ENCODE measurements at regions not wholly inside any gene's neighbourhood (a gene's known extent, or its start where the extent isn't known, plus 50 kb on each side); places are given as distances from the start of the nearest gene placed in this dataset.

- H3K27me3 ChIP-seq: no peaks in the 10 kb centered on the region
- no peak overlapping the region for H3K27ac ChIP-seq
- intact Hi-C loops (cut with DNase I): no loop called here
- H3K9me3 ChIP-seq: no peaks in the 10 kb centered on the region
- no peaks in the 10 kb centered on the region for H3K4me1 ChIP-seq
- H3K36me3 ChIP-seq: no peaks in the 10 kb centered on the region
- DNase-seq (ENCODE audit: extremely low spot score in 2 of 2): no peak
- no peak for TF ChIP-seq POLR2AphosphoS5 (IDR thresholded peaks at IDR 0.05; ENCODE audit: insufficient read depth in 1 of 2, low read depth in 1 of 2)
- no peak for TF ChIP-seq POLR2A (IDR thresholded peaks at IDR 0.05)
- no peak for TF ChIP-seq CTCF (IDR thresholded peaks at IDR 0.05)
- H3K4me3 ChIP-seq: no peak overlapping the region
Measured at GRCh38 chr12:92640691-92641090, 62.1 kb upstream of the PLEKHG7 start.

DNA sequence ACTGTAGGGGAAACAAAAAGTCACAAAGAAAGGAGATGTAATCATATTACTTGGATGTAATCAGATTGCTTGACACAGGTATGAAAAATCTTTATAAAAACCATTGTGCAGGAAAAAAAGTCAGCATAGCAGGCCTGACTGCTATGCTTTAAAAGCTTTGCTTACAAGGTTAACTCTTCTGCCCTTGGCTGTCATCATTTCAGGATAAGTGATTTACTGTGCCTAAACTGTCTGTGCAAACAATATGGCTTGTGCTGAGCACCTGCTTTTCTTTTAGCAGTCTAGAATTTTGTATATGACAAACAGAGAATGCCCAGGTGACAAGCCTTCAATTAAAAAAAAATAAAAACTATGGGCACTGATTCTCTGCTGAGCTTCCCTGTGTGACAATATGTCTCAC, 63.8 kb upstream of the PLEKHG7 start:
- Histone ChIP-seq H3K9me3 (no peaks in the 10 kb centered on the region), H3K27me3 (no peaks in the 10 kb centered on the region), H3K27ac (no peak overlapping the region), H3K36me3 (no peaks in the 10 kb centered on the region), H3K4me3 (no peak overlapping the region), H3K4me1 (no peaks in the 10 kb centered on the region)
- DNase-seq (ENCODE audit: extremely low spot score in 2 of 2): no peak
- TF ChIP-seq CTCF (IDR thresholded peaks at IDR 0.05): no peak
- no peak for TF ChIP-seq POLR2A (IDR thresholded peaks at IDR 0.05)
- no peak for TF ChIP-seq POLR2AphosphoS5 (IDR thresholded peaks at IDR 0.05; ENCODE audit: insufficient read depth in 1 of 2, low read depth in 1 of 2)
- intact Hi-C loops (cut with DNase I): no loop called here

GRCh38 chr12:92634730-92635129, 68.1 kb upstream of the PLEKHG7 start:
- Histone ChIP-seq H3K9me3 (no peaks in the 10 kb centered on the region), H3K27me3 (no peaks in the 10 kb centered on the region), H3K4me1 (no peaks in the 10 kb centered on the region), H3K27ac (no peak overlapping the region), H3K4me3 (no peak overlapping the region), H3K36me3 (no peaks in the 10 kb centered on the region)
- TF ChIP-seq POLR2A (IDR thresholded peaks at IDR 0.05) (no peak), POLR2AphosphoS5 (IDR thresholded peaks at IDR 0.05; ENCODE audit: insufficient read depth in 1 of 2, low read depth in 1 of 2) (no peak), CTCF (IDR thresholded peaks at IDR 0.05) (no peak)
- no peak for DNase-seq (ENCODE audit: extremely low spot score in 2 of 2)
- intact Hi-C loops (cut with DNase I): no loop called here

DNA sequence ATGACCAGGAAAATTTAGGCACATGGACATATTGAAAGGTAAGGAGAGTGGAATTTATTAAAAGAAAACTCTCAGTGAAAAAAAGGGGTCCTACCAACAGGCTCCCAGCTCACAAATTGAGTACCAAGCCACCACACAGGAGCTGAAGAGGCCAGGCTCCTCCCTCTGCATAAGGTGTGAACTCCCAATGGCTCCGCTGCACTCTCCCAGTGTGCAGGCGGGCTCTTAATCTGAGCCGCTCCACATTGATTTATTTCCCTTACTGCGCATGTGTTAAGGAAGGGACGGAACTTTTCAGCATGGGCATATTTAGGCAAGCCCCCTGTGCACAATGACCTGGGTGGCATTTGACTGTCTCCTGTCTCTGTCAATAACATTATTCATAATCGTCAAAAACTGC, 68.6 kb upstream of the PLEKHG7 start:
- Histone ChIP-seq H3K27ac (no peak overlapping the region), H3K36me3 (no peaks in the 10 kb centered on the region), H3K9me3 (no peaks in the 10 kb centered on the region), H3K4me3 (no peak overlapping the region), H3K27me3 (no peaks in the 10 kb centered on the region), H3K4me1 (no peaks in the 10 kb centered on the region)
- intact Hi-C loops (cut with DNase I): no loop called here
- no peak for DNase-seq (ENCODE audit: extremely low spot score in 2 of 2)
- TF ChIP-seq POLR2A (IDR thresholded peaks at IDR 0.05) (no peak), CTCF (IDR thresholded peaks at IDR 0.05) (no peak), POLR2AphosphoS5 (IDR thresholded peaks at IDR 0.05; ENCODE audit: insufficient read depth in 1 of 2, low read depth in 1 of 2) (no peak)

DNA sequence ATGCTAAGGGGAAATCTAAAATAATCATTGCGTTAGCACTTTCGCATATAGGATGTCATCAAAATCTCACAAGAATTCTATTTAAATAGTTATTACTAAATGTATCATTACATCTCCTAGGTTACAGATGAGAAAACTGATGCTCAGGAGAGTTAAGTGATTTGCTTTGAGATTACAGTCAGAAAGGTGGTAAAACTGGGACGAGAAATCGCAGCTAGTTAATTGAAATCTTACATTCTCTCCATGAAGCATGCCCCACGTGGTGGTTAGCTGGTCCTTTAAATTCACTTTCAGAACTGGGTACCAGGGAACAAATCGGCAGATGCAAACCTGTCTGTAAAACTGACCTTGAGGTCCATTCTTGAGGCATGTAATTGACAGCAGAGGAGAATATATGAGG, 71.8 kb upstream of the PLEKHG7 start:
- Histone ChIP-seq H3K4me1 (no peaks in the 10 kb centered on the region), H3K36me3 (no peaks in the 10 kb centered on the region), H3K4me3 (no peak overlapping the region), H3K9me3 (no peaks in the 10 kb centered on the region), H3K27me3 (no peaks in the 10 kb centered on the region), H3K27ac (no peak overlapping the region)
- DNase-seq (ENCODE audit: extremely low spot score in 2 of 2): no peak
- TF ChIP-seq CTCF (IDR thresholded peaks at IDR 0.05) (no peak), POLR2AphosphoS5 (IDR thresholded peaks at IDR 0.05; ENCODE audit: insufficient read depth in 1 of 2, low read depth in 1 of 2) (no peak), POLR2A (IDR thresholded peaks at IDR 0.05) (no peak)
- intact Hi-C loops (cut with DNase I): no loop called here
